ENCODE measurements at regions not wholly inside any gene's neighbourhood (a gene's known extent, or its start where the extent isn't known, plus 50 kb on each side); places are given as distances from the start of the nearest gene placed in this dataset.

GRCh38 chr2:79388024-79388423 lies 124.8 kb upstream of the CTNNA2 start:
- in situ Hi-C loops (cut with MboI; ENCODE audit: low pct_unique_long_range_greater_than_20kb in 2 of 9, low sequenced_read_pairs in 9 of 9, unreplicated experiment in 9 of 9): no loop called here
- H3K4me1 ChIP-seq (replicated peaks in 1 of 2): peaks cover 4 to 10% of the 10 kb centered on the region in 2 donors
- no peak overlapping the region for H3K27ac ChIP-seq
- H3K4me3 ChIP-seq: no peak overlapping the region
- ATAC-seq (replicated peaks in 6 of 8): peak in 2 of 8 experiments; percentile 55 to 62
- WGBS, 10 experiments: 9 to 100% (median 67%) methylated on average over 1 to 4 of the region's 4 CpGs; no CpG with 5 or more reads in 1 of the 10 experiments

GRCh38 chr2:79387431-79387830 lies 125.4 kb upstream of the CTNNA2 start:
- Histone ChIP-seq H3K4me1 (replicated peaks in 1 of 2) (peaks cover 2 to 5% of the 10 kb centered on the region in 2 donors), H3K4me3 (no peak overlapping the region), H3K27ac (no peak overlapping the region)
- in situ Hi-C loops (cut with MboI; ENCODE audit: low pct_unique_long_range_greater_than_20kb in 2 of 9, low sequenced_read_pairs in 9 of 9, unreplicated experiment in 9 of 9): no loop called here
- ATAC-seq (replicated peaks in 6 of 8): no peak
- 0 to 100% (median 80%) methylated on average over 1 to 4 of the region's 4 CpGs; no CpG with 5 or more reads in 1 of the 10 experiments for WGBS, 10 experiments

DNA sequence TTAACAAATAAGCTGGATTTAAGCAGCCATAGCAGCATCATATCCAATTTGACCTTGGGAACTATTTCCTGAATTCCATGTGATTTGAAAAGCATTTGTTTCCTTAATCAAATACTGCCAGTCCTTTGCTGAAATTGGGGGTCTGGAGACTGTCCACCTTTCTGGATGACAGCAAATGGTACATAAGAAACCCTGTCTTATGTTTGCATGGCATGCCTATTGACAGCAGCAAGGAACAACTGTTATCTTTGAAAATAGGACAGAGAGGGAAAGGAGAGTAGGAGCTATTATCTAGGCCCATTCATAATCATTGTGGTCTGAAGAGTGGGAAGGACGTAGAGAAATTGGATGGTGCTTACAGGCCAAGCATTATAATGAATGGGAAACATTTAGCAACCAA lies 129.2 kb upstream of the CTNNA2 start:
- 0 to 78% (median 41%) methylated on average over 1 of the region's 1 CpG; no CpG with 5 or more reads in 4 of the 10 experiments for WGBS, 10 experiments
- ATAC-seq (replicated peaks in 6 of 8): peak in 1 of 8 experiments; percentile 32
- in situ Hi-C loops (cut with MboI; ENCODE audit: low pct_unique_long_range_greater_than_20kb in 2 of 9, low sequenced_read_pairs in 9 of 9, unreplicated experiment in 9 of 9): no loop called here
- Histone ChIP-seq H3K4me3 (no peak overlapping the region), H3K27ac (no peak overlapping the region), H3K4me1 (replicated peaks in 1 of 2) (peaks cover 2 to 5% of the 10 kb centered on the region in 2 donors)

DNA sequence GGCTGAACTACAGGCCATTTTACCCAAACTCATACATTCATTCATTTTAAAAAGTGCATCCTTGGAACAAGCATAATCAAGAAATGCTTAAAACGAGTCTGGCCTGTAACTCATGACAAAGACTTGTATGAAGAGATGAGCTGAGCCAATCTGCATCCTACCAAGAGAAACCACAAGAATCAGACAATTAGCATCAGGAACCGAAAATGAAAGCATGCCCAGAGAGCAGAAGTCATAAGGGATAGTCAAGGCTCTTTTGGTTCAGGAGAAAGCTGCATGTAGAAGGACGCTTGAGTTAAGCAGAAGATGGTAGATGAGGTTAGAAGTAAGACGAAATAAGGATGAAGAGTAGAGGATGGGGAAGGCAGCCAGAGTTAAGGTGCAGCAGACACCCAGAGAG lies 137.0 kb upstream of the CTNNA2 start:
- H3K4me1 ChIP-seq (replicated peaks in 1 of 2): peaks cover 11 to 19% of the 10 kb centered on the region in 2 donors
- H3K27ac ChIP-seq: no peak overlapping the region
- WGBS, 10 experiments: 0 to 100% (median 79%) methylated on average over 1 to 4 of the region's 4 CpGs; no CpG with 5 or more reads in 1 of the 10 experiments
- H3K4me3 ChIP-seq: no peak overlapping the region
- ATAC-seq (replicated peaks in 6 of 8): no peak
- in situ Hi-C loops (cut with MboI; ENCODE audit: low pct_unique_long_range_greater_than_20kb in 2 of 9, low sequenced_read_pairs in 9 of 9, unreplicated experiment in 9 of 9): no loop called here

GRCh38 chr2:79373358-79374130 lies 139.3 kb upstream of the CTNNA2 start:
- ATAC-seq (replicated peaks in 6 of 8): no peak
- in situ Hi-C loops (cut with MboI; ENCODE audit: low pct_unique_long_range_greater_than_20kb in 2 of 9, low sequenced_read_pairs in 9 of 9, unreplicated experiment in 9 of 9): no loop called here

GRCh38 chr2:79370976-79371538 lies 141.8 kb upstream of the CTNNA2 start:
- Histone ChIP-seq H3K27ac (no peak overlapping the region), H3K4me3 (no peak overlapping the region), H3K4me1 (replicated peaks in 1 of 2) (peaks cover 14 to 24% of the 10 kb centered on the region in 2 donors)
- peak in 4 of 8 experiments; percentile 15 to 59 (median 50) for ATAC-seq (replicated peaks in 6 of 8)
- 2 to 75% (median 36%) methylated on average over 2 to 7 of the region's 8 CpGs; no CpG with 5 or more reads in 4 of the 10 experiments for WGBS, 10 experiments
- in situ Hi-C loops (cut with MboI; ENCODE audit: low pct_unique_long_range_greater_than_20kb in 2 of 9, low sequenced_read_pairs in 9 of 9, unreplicated experiment in 9 of 9): no loop called here

More at GRCh38 chr2:79373358-79374130, 139.3 kb upstream of the CTNNA2 start:
- Histone ChIP-seq H3K4me3 (no peak overlapping the region), H3K4me1 (replicated peaks in 1 of 2) (peaks cover 13 to 24% of the 10 kb centered on the region in 2 donors), H3K27ac (no peak overlapping the region)
- WGBS, 10 experiments: 0 to 64% (median 20%) methylated on average over 1 to 3 of the region's 4 CpGs; no CpG with 5 or more reads in 3 of the 10 experiments

DNA sequence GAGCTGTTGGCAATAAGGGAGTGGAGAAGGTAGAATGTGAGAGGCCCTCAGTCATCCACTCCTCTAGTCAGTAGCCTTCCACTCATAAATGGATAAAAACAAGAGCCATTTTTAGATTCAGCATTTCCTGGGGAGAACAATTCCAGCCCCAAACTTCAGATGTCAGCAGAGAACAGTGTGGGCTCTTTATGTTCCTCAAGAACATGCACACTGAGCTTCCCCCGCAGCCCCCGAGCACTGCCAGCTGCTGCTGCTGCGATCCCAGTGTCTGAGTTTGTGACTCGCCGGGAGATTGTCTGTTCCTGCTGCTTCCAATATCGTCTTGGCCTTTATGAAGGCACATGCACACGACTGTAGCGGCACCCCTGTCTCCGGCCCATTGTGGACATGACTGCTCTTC lies 143.7 kb upstream of the CTNNA2 start:
- 21 to 100% (median 60%) methylated on average over 1 to 7 of the region's 9 CpGs; no CpG with 5 or more reads in 6 of the 10 experiments for WGBS, 10 experiments
- Histone ChIP-seq H3K4me3 (no peak overlapping the region), H3K27ac (no peak overlapping the region), H3K4me1 (replicated peaks in 1 of 2) (peaks cover 16 to 24% of the 10 kb centered on the region in 2 donors)
- ATAC-seq (replicated peaks in 6 of 8): no peak
- in situ Hi-C loops (cut with MboI; ENCODE audit: low pct_unique_long_range_greater_than_20kb in 2 of 9, low sequenced_read_pairs in 9 of 9, unreplicated experiment in 9 of 9): no loop called here

DNA sequence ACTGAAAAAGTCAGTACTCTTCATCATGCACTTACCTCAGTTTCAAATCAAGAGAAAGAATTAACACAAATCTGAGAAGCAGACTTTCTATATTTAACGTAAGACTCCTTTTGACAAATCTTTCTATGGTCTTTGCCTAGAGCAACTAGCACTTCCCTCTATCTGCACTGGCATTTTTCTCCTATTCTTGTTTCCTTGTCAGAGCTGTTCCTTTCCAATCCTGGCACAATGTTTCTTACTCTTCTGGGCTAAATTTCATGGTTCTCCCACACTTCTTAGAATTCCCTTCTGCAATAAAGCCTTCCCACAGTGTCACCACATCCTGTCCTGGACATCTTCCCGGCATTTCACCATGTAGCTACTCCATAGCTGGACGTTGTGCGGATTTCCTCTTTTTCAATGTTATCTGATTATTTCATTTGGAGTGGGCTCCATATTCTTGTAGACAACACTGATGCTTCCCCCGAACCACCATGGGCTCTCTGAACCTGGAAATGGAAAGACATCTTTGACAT lies 144.7 kb upstream of the CTNNA2 start:
- H3K4me3 ChIP-seq: no peak overlapping the region
- no peak overlapping the region for H3K27ac ChIP-seq
- H3K4me1 ChIP-seq (replicated peaks in 1 of 2): peaks cover 16 to 18% of the 10 kb centered on the region in 2 donors
- WGBS, 10 experiments: 0 to 100% (median 86%) methylated on average over 2 to 5 of the region's 5 CpGs
- ATAC-seq (replicated peaks in 6 of 8): no peak
- in situ Hi-C loops (cut with MboI; ENCODE audit: low pct_unique_long_range_greater_than_20kb in 2 of 9, low sequenced_read_pairs in 9 of 9, unreplicated experiment in 9 of 9): no loop called here

- Histone ChIP-seq H3K4me1 (replicated peaks in 1 of 2) (no peaks in the 10 kb centered on the region), H3K4me3 (no peak overlapping the region), H3K27ac (no peak overlapping the region)
- ATAC-seq (replicated peaks in 6 of 8): no peak
- WGBS, 10 experiments: 0 to 61% (median 49%) methylated on average over 1 to 2 of the region's 2 CpGs; no CpG with 5 or more reads in 5 of the 10 experiments
- in situ Hi-C loops (cut with MboI; ENCODE audit: low pct_unique_long_range_greater_than_20kb in 2 of 9, low sequenced_read_pairs in 9 of 9, unreplicated experiment in 9 of 9): no loop called here
Measured at GRCh38 chr2:79359419-79359818, 153.4 kb upstream of the CTNNA2 start.

DNA sequence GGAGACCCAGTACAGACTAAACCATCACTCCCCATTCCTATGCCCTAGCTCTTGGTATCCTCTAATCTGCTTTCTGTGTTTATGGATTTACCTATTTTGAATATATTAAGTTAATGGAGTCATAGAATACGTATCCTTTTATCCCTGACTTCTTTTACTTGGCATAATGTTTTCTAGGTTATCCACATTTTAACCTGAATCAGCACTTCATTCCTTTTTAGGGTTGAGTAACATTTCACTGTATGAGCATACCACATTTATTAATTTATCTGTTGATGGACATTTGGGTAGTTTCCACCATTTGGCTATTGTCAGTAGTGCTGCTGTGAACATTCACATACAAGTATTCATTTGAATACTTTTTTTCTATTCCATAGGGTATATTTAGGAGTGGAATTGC lies 157.3 kb upstream of the CTNNA2 start:
- Histone ChIP-seq H3K4me1 (replicated peaks in 1 of 2) (no peaks in the 10 kb centered on the region), H3K27ac (no peak overlapping the region), H3K4me3 (no peak overlapping the region)
- 0 to 92% (median 38%) methylated on average over 1 of the region's 1 CpG; no CpG with 5 or more reads in 2 of the 10 experiments for WGBS, 10 experiments
- no peak for ATAC-seq (replicated peaks in 6 of 8)
- in situ Hi-C loops (cut with MboI; ENCODE audit: low pct_unique_long_range_greater_than_20kb in 2 of 9, low sequenced_read_pairs in 9 of 9, unreplicated experiment in 9 of 9): no loop called here

DNA sequence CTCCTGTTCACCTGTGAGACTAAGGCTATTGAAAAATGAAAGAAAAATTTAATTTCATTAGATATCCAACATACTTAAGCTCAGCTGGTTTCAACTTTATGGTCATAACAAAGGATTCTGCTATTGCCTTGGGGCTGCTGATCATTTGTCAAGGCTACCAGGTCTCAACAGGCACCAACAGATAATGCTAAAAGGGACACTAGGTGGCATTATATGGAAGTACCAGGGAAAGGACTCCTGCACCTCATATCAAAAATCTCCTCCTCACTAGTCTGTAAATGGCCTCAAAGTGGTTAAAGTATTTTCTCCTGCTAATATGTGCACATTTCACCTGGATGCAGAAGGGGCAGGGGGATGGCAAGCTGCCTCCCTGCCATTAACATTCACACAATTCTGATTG lies 167.9 kb upstream of the REG3A start:
- no peak for ATAC-seq (replicated peaks in 6 of 8)
- H3K4me3 ChIP-seq: no peak overlapping the region
- in situ Hi-C loops (cut with MboI; ENCODE audit: low pct_unique_long_range_greater_than_20kb in 2 of 9, low sequenced_read_pairs in 9 of 9, unreplicated experiment in 9 of 9): no loop called here
- no peaks in the 10 kb centered on the region for H3K4me1 ChIP-seq (replicated peaks in 1 of 2)
- no peak overlapping the region for H3K27ac ChIP-seq

DNA sequence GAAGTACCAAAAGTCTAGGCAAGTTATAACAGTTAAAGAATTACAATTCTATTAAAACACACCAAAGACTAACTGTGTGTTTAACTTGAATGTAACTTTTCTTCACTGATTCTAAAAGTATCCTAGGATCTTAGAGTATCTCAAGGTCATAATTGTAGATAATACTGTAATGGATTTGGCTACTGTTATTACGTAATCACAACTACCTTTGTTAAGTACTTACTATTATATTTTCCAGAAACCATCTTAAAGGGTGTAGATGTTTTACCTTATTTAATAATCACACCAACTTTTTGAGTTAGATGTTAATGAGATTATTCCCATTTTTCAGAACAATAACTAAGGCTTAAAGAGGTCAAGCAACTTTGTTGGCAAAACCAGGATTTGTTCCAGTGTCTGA lies 161.3 kb upstream of the REG3A start:
- WGBS, 10 experiments: 0 to 100% (median 73%) methylated on average over 1 of the region's 1 CpG
- no peak overlapping the region for H3K4me3 ChIP-seq
- H3K27ac ChIP-seq: no peak overlapping the region
- ATAC-seq (replicated peaks in 6 of 8): no peak
- H3K4me1 ChIP-seq (replicated peaks in 1 of 2): no peaks in the 10 kb centered on the region
- in situ Hi-C loops (cut with MboI; ENCODE audit: low pct_unique_long_range_greater_than_20kb in 2 of 9, low sequenced_read_pairs in 9 of 9, unreplicated experiment in 9 of 9): no loop called here

- no peak overlapping the region for H3K27ac ChIP-seq
- in situ Hi-C loops (cut with MboI; ENCODE audit: low pct_unique_long_range_greater_than_20kb in 2 of 9, low sequenced_read_pairs in 9 of 9, unreplicated experiment in 9 of 9): no loop called here
- WGBS, 10 experiments: 17 to 100% (median 57%) methylated on average over 1 of the region's 2 CpGs; no CpG with 5 or more reads in 3 of the 10 experiments
Measured at GRCh38 chr2:79294994-79295393, 135.4 kb upstream of the REG3A start.

More at GRCh38 chr2:79294994-79295393, 135.4 kb upstream of the REG3A start:
- no peak for ATAC-seq (replicated peaks in 6 of 8)
- peaks cover 19 to 24% of the 10 kb centered on the region in 2 donors for H3K4me1 ChIP-seq (replicated peaks in 1 of 2)
- no peak overlapping the region for H3K4me3 ChIP-seq
